ENCODE measurements at regions not wholly inside any gene's neighbourhood (a gene's known extent, or its start where the extent isn't known, plus 50 kb on each side); places are given as distances from the start of the nearest gene placed in this dataset.

- TF ChIP-seq POLR2A (IDR thresholded peaks at IDR 0.05) = no peak
- no peak for TF ChIP-seq EP300 (IDR thresholded peaks at IDR 0.05)
These were observed 493.3 kb upstream of the ROBO1 start for GRCh38 chr3:80261082-80261481.

All from ovary (tissue), 1 donor.